COLO668 (cell line): ENCODE measurements at regions not wholly inside any gene's neighbourhood (a gene's known extent, or its start where the extent isn't known, plus 50 kb on each side); places are given as distances from the start of the nearest gene placed in this dataset.

Experiments
- DNase-seq: peaks from one replicate; lab custom pipeline; 2025; ENCODE audit not compliant: unreplicated experiment; lab: John Stamatoyannopoulos, UW

- DNase-seq, result no peak
These were observed 69.7 kb upstream of the SPAG17 start for GRCh38 chr1:118254491-118255425.

GRCh38 chr1:118254001-118254400 lies 69.0 kb upstream of the SPAG17 start:
- DNase-seq, result no peak

DNA sequence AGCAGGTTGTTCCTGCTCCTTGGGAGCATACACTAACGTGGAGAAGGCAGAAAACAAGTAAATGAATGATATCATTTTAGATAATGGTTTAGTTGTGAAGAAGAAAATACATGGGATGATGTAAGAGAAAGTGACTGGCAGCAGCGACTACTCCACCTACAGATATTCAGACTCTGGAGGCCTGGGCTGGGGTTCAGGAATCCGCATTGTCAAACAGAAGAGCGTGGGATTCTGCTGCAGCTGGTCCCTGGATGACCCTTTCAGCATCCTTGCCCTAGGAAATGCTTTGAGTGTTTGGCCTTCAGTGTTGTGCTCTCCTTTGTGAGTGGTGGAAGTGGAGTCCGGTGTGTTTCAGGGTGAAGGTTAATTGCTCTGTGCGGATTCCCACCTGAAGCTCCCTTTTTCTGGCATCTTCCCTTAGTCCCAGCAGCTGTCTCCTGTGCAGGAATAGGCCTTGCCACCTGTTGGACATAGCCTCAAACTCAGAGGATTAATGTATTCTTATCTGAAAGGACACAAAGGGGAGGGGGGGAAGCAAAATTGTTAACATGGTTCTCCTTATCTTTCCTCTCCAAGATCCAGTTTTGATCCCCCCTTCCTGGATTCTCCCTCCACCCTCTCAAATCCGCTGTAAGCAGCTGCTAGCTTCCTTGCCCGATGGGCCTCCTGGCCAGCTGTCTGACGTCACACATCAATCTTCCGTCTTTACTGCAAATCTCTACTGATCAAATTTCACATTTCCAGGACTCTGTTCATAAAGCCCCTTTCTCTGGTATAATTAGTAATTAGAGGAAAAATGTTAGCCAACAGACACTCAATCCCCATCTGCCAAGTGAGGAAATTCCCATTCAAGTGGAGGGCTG lies 68.3 kb upstream of the SPAG17 start:
- no peak for DNase-seq

- no peak for DNase-seq
These were observed 67.6 kb upstream of the SPAG17 start for GRCh38 chr1:118252624-118253023.

DNA sequence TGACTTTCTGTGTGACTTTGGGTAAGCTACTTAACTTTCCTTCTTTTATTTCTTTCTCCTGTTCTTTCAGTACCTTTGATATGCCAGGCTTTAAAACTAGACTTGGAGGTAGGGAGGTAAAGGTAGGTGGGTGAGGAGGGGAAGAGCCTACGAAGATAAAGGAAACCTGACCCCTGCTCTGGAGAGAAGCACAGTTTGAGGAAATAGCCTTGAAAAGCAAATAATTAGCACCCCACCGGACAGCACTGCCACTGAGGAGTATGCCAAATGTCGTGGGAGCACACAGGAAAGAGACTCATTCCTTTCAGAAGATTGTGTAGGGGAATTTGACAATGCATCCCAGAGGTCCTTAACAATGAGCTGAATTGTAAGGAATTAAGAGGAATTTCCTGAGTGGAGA lies 65.2 kb upstream of the SPAG17 start:
- DNase-seq, result no peak

- no peak for DNase-seq
These were observed 64.6 kb upstream of the SPAG17 start for GRCh38 chr1:118249641-118250040.

DNA sequence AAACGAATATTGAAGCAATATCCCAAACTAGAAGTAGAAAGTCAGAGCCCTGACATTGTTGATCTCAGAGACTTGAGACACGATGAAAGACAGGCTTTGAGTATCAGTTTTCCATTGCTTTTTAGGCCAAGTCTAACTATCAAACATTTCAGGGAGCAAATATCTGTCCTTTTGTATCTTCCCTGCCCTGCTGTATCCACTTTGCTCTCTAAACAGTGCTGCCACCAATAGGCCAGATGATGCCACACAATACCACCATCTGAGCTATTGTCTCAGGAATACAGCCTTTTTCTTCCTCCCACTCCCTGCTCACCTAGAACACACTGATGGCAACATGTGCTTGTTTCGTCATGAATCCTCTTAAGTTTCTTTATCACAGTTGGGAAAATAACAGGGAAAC lies 62.6 kb upstream of the SPAG17 start:
- no peak for DNase-seq

DNA sequence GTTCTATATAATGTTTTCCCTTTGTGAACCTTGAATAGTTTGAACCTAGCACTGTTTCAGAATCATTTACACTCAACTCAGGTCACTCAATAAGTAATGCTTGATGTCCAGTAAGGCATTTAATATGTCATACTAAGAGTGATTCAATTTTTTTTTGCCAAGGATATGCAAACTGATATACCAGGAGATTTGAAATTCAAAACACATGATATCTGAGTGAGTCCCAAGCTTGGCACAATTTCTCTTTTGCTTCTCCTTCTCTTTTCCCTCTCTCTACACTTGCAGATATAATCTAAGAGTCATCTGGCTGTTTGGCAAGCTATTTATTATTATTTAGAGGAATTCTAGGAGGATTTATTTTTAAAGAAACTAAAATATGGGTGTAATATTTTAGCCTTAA lies 61.6 kb upstream of the SPAG17 start:
- no peak for DNase-seq

DNA sequence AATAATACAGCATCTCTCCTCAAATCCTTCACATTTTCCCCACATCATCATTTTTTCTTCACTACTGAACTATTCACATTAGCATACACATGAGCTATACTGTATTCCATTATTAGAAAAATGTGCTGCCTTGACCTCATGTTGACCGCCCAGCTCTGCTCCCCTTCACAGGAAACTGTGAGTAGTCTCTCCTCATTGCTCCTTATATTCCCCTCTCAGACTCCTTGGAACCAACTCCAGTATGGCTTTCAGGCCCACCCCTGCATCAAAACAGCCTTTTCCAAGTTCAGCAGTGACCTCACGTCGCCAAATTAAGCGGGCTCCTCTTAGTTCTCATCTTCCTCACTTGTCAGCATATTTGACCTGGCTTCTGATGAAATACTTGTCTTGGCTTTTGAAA lies 59.2 kb upstream of the SPAG17 start:
- DNase-seq, result no peak

- no peak for DNase-seq
These were observed 58.2 kb upstream of the SPAG17 start for GRCh38 chr1:118243269-118243668.
